OCI-LY1 (cell line): ENCODE measurements at regions not wholly inside any gene's neighbourhood (a gene's known extent, or its start where the extent isn't known, plus 50 kb on each side); places are given as distances from the start of the nearest gene placed in this dataset.

Experiments used
- H2AFZ ChIP-seq: fragments of 200-600 bp; sonication (generic), shearing (Covaris generic); 2 replicates; pipeline ENCODE4 v1.6.0; 2014; ENCODE audit warnings: antibody characterized with exemption, mild to moderate bottlenecking, low read length
- H3F3A ChIP-seq: fragments of 200-600 bp; sonication (generic), shearing (Covaris generic); 2 replicates; pipeline ENCODE4 v1.6.0; 2014; ENCODE audit warnings: mild to moderate bottlenecking, antibody characterized with exemption, low read length, moderate library complexity; ENCODE audit not compliant: insufficient read depth
- H3K27ac ChIP-seq: fragments of 200-600 bp; sonication (generic); 2 replicates; pipeline ENCODE4 v1.5.1; 2014; ENCODE audit warnings: low read length, mixed run types, mild to moderate bottlenecking, low read depth; ENCODE audit not compliant: poor library complexity, severe bottlenecking
- H3K27me3 ChIP-seq: fragments of 200-600 bp; sonication (generic); 2 replicates; pipeline ENCODE4 v1.6.0; 2014; ENCODE audit warnings: antibody characterized with exemption, mild to moderate bottlenecking, low read length, moderate library complexity; ENCODE audit not compliant: insufficient read depth
- H3K36me3 ChIP-seq: fragments of 200-600 bp; sonication (generic); 2 replicates; pipeline ENCODE4 v1.6.1; 2014; ENCODE audit warnings: mild to moderate bottlenecking, antibody characterized with exemption, low read length, moderate library complexity, mixed read lengths; ENCODE audit not compliant: insufficient read depth
- H3K4me1 ChIP-seq: fragments of 200-600 bp; sonication (generic); 2 replicates; pipeline ENCODE4 v1.5.1; 2014; ENCODE audit warnings: mild to moderate bottlenecking, low read length, moderate library complexity; ENCODE audit not compliant: insufficient read depth, severe bottlenecking
- H3K4me2 ChIP-seq: fragments of 200-600 bp; sonication (generic), shearing (Covaris generic); 2 replicates; pipeline ENCODE4 v1.6.1; 2014; ENCODE audit warnings: low read length
- H3K4me3 ChIP-seq: fragments of 200-600 bp; sonication (generic); 2 replicates; pipeline ENCODE4 v1.5.1; 2014; ENCODE audit warnings: low read length, low read depth, mild to moderate bottlenecking, mixed read lengths; ENCODE audit not compliant: poor library complexity, severe bottlenecking
- H3K79me2 ChIP-seq: fragments of 200-600 bp; shearing (Covaris generic); 2 replicates; pipeline ENCODE4 v1.6.1; 2016; ENCODE audit warnings: mixed run types, low read length, mixed read lengths; ENCODE audit not compliant: insufficient read depth
- H3K9ac ChIP-seq: fragments of 200-600 bp; sonication (generic), shearing (Covaris generic); 2 replicates; pipeline ENCODE4 v1.6.1; 2014; ENCODE audit warnings: mild to moderate bottlenecking, low read length, mixed read lengths
- H3K9me2 ChIP-seq: fragments of 200-600 bp; sonication (generic), shearing (Covaris generic); 2 replicates; pipeline ENCODE4 v1.6.1; 2014; ENCODE audit warnings: low read depth, mild to moderate bottlenecking, low read length, mixed read lengths
- H3K9me3 ChIP-seq: fragments of 200-600 bp; shearing (Covaris generic); 2 replicates; pipeline ENCODE4 v1.6.1; 2014; ENCODE audit warnings: low read length, mixed read lengths
- H4K20me1 ChIP-seq: fragments of 200-600 bp; sonication (generic), shearing (Covaris generic); 2 replicates; pipeline ENCODE4 v1.6.0; 2016; ENCODE audit warnings: mild to moderate bottlenecking, low read length; ENCODE audit not compliant: insufficient read depth
- CTCF ChIP-seq: fragments of 200-600 bp; sonication (generic), shearing (Covaris generic); IDR thresholded peaks from 2 replicates; pipeline ENCODE4 v1.5.1; 2017; ENCODE audit warnings: mild to moderate bottlenecking, antibody characterized with exemption, low read length, moderate library complexity, mixed read lengths
- EZH2 ChIP-seq: fragments of 200-600 bp; sonication (generic), shearing (Covaris generic); IDR thresholded peaks from 2 replicates; pipeline ENCODE4 v1.8.0; 2017; ENCODE audit warnings: borderline replicate concordance, mixed run types, mild to moderate bottlenecking, antibody characterized with exemption, low read length, moderate library complexity, mixed read lengths

GRCh38 chr3:72231439-72232196 lies 446.7 kb upstream of the PROK2 start:
- H2AFZ ChIP-seq, result no peak overlapping the region
- no peaks in the 10 kb centered on the region for H3K36me3 ChIP-seq
- no peak overlapping the region for H3K4me3 ChIP-seq
- H3K27ac ChIP-seq, result no peak overlapping the region
- H3K9me2 ChIP-seq, result no peaks in the 10 kb centered on the region
- H3K27me3 ChIP-seq, result no peaks in the 10 kb centered on the region; the same call in none of the 2 replicates
- no peaks in the 10 kb centered on the region for H3K9me3 ChIP-seq
- H3K9ac ChIP-seq, result no peak overlapping the region
- H3F3A ChIP-seq, result no peaks in the 10 kb centered on the region
- TF ChIP-seq EZH2 (no peak), CTCF (no peak)
- no peaks in the 10 kb centered on the region for H4K20me1 ChIP-seq
- H3K4me2 ChIP-seq, result no peak overlapping the region
- H3K79me2 ChIP-seq, result no peaks in the 10 kb centered on the region
- H3K4me1 ChIP-seq, result no peaks in the 10 kb centered on the region

GRCh38 chr3:72230774-72231379 lies 445.9 kb upstream of the PROK2 start:
- H3K27ac ChIP-seq, result no peak overlapping the region
- H3K9me2 ChIP-seq, result no peaks in the 10 kb centered on the region
- no peaks in the 10 kb centered on the region; the same call in none of the 2 replicates for H3K27me3 ChIP-seq
- no peaks in the 10 kb centered on the region for H4K20me1 ChIP-seq
- H3K4me1 ChIP-seq, result no peaks in the 10 kb centered on the region
- H3K9ac ChIP-seq, result no peak overlapping the region
- no peak for TF ChIP-seq EZH2
- TF ChIP-seq CTCF, result no peak
- no peaks in the 10 kb centered on the region; the same call in 1 of the 2 replicates for H3K9me3 ChIP-seq
- H3F3A ChIP-seq, result no peaks in the 10 kb centered on the region
- no peaks in the 10 kb centered on the region for H3K36me3 ChIP-seq
- no peak overlapping the region for H3K4me3 ChIP-seq
- no peak overlapping the region for H3K4me2 ChIP-seq
- H2AFZ ChIP-seq, result no peak overlapping the region
- no peaks in the 10 kb centered on the region for H3K79me2 ChIP-seq

DNA sequence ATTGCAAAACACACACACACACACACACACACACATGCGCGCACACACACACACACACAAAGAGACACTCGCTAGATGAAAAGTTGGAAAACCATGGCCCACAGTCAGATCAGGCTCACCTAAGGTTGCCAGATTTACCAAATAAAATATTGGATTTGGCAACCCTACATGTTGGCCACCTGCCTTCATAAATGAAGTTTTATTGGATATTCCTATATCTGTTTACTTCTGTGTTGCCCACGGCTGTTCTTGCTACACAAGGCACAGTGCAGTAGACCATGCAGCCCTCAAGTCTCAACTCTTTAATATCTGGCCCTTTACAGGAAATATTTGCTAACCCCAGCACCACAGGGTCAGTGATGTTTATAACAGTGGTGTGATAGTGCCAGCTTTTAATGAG lies 445.0 kb upstream of the PROK2 start:
- Histone ChIP-seq H3K9me2 (no peaks in the 10 kb centered on the region), H3K79me2 (no peaks in the 10 kb centered on the region), H3K4me2 (no peak overlapping the region), H3K27ac (no peak overlapping the region), H3K9me3 (peaks cover 5% of the 10 kb centered on the region), H3K27me3 (no peaks in the 10 kb centered on the region; the same call in none of the 2 replicates), H2AFZ (no peak overlapping the region), H3F3A (no peaks in the 10 kb centered on the region), H3K4me3 (no peak overlapping the region), H4K20me1 (no peaks in the 10 kb centered on the region), H3K4me1 (no peaks in the 10 kb centered on the region), H3K36me3 (no peaks in the 10 kb centered on the region), H3K9ac (no peak overlapping the region)
- TF ChIP-seq CTCF (no peak), EZH2 (no peak)
